ENCODE measurements at regions not wholly inside any gene's neighbourhood (a gene's known extent, or its start where the extent isn't known, plus 50 kb on each side); places are given as distances from the start of the nearest gene placed in this dataset.

- DNase-seq (ENCODE audit: low read depth) = no peak
Measured at GRCh38 chr19:28972058-28972852, 240.7 kb downstream of the UQCRFS1 start.

- no peak for DNase-seq (ENCODE audit: low read depth)
Measured at GRCh38 chr19:28971513-28971912, 241.4 kb downstream of the UQCRFS1 start.

- DNase-seq (ENCODE audit: low read depth) = no peak
Measured at GRCh38 chr19:28971049-28971448, 241.9 kb downstream of the UQCRFS1 start.

GRCh38 chr19:28968721-28969120, 244.2 kb downstream of the UQCRFS1 start:
- DNase-seq (ENCODE audit: low read depth) = no peak

GRCh38 chr19:28966737-28967399, 246.1 kb downstream of the UQCRFS1 start:
- DNase-seq (ENCODE audit: low read depth) = no peak

- no peak for DNase-seq (ENCODE audit: low read depth)
Measured at GRCh38 chr19:28964500-28964899, 248.5 kb downstream of the UQCRFS1 start.

- no peak for DNase-seq (ENCODE audit: low read depth)
Measured at GRCh38 chr19:28963486-28964250, 249.3 kb downstream of the UQCRFS1 start.

GRCh38 chr19:28961772-28962500, 251.0 kb downstream of the UQCRFS1 start:
- DNase-seq (ENCODE audit: low read depth) = no peak

GRCh38 chr19:28960986-28961705, 251.8 kb downstream of the UQCRFS1 start:
- no peak for DNase-seq (ENCODE audit: low read depth)

GRCh38 chr19:28960586-28960985, 252.4 kb downstream of the UQCRFS1 start:
- DNase-seq (ENCODE audit: low read depth) = no peak

GRCh38 chr19:28956961-28957360, 256.0 kb downstream of the UQCRFS1 start:
- DNase-seq (ENCODE audit: low read depth) = no peak

GRCh38 chr19:28956421-28956820, 256.5 kb downstream of the UQCRFS1 start:
- no peak for DNase-seq (ENCODE audit: low read depth)

- no peak for DNase-seq (ENCODE audit: low read depth)
Measured at GRCh38 chr19:28949535-28949934, 263.4 kb downstream of the UQCRFS1 start.

GRCh38 chr19:28949027-28949426, 263.9 kb downstream of the UQCRFS1 start:
- no peak for DNase-seq (ENCODE audit: low read depth)

GRCh38 chr19:28948566-28948965, 264.4 kb downstream of the UQCRFS1 start:
- no peak for DNase-seq (ENCODE audit: low read depth)

- no peak for DNase-seq (ENCODE audit: low read depth)
Measured at GRCh38 chr19:28948026-28948425, 264.9 kb downstream of the UQCRFS1 start.

GRCh38 chr19:28943651-28944050, 269.3 kb downstream of the UQCRFS1 start:
- DNase-seq (ENCODE audit: low read depth) = no peak

GRCh38 chr19:28941833-28942232, 271.1 kb downstream of the UQCRFS1 start:
- no peak for DNase-seq (ENCODE audit: low read depth)

GRCh38 chr19:28940751-28941500, 272.0 kb downstream of the UQCRFS1 start:
- DNase-seq (ENCODE audit: low read depth) = no peak

GRCh38 chr19:28939236-28939635, 273.7 kb downstream of the UQCRFS1 start:
- DNase-seq (ENCODE audit: low read depth) = no peak

GRCh38 chr19:28936001-28936400, 276.9 kb downstream of the UQCRFS1 start:
- DNase-seq (ENCODE audit: low read depth) = no peak
